Limb (tissue), 2 donors: ENCODE measurements at regions not wholly inside any gene's neighbourhood (a gene's known extent, or its start where the extent isn't known, plus 50 kb on each side); places are given as distances from the start of the nearest gene placed in this dataset.

Source experiments
- DNase-seq, 2 donors: peaks; one replicate each; pipeline ENCODE4 v3.0.0-alpha.2; 2016; ENCODE audit errors: extremely low spot score in 2 of 2

DNA sequence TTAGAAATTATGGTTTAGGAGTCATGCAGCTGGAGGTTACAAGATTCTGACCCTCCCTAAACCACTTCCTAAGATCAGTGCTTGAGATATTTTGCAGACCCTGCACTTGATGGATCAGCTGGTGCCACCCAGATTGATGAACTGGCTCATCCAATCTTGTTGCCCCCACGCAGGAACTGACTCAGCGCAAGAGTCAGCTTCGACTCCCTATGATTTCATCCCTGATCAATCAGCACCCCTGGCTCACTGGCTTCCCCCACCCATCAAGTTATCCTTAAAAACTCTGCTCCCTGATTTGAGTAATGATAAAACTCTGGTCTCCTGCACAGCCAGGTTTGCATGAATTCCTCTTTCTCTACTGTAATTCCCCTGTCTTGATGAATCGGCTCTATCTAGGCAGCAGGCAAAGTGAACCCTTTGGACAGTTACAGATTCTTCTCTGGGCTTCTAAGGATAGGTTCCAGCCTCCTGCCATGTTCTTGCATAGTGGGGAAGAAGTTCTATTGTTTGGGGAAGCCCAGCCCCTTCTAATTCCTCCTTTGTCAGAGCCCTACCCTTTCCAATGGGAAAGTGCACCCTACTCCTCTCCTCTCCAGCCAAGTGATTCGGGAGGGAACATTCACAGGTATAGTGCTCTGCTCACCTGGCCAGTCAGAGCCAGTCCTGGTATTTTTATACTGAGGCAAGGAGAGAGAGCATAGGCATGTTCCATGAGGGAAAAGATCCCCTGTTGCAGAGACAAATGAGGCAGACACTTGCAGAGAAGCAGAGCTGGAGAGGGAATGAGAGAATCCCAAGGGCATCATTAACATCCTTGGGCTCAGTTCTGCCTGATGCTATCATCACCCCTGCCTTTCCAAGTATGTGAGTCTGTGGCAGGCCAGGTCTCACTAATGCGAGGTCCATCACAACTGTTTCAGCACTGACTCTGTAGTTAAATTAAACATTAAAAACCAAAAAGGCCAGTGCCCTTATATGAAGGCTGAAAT is 224.4 kb upstream of the GALNT17 start:
- no peak for DNase-seq

DNA sequence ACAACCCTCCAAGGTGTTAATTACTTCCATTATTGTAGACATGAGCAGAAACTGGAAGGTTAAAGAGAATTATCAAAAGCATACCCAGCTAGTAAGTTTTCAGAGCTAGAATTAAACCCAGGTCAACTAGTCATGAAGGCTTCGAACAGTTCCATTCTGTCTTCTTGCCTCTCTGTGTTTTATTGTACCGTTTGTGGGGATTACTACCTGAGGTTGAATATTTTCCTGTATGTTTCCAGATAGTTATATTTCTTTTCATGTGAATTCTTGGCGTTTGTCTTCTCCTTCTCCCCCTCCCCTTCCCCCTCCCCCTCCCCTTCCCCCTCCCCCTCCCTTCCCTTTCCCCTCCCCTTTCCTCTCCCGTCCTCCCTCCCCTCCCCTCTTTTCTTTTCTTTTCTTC is 218.0 kb upstream of the GALNT17 start:
- DNase-seq, result no peak

DNA sequence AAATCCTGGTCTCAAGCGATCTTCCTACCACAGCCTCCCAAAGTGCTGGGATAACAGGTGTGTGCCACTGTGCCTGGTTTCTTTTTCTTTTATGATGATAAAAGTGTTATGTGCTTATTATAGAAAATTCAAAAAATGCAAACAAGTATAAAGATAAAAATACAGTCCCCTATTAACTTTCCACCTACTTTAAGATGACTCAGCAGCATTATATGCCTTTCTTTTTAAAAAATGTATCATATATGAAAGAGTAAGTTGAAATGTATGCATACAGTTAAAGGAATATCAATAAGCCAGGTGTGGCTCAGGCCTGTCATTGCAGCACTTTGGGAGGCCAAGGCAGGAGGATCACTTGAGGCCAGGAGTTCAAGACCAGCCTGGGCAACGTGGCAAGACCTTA is 216.9 kb upstream of the GALNT17 start:
- DNase-seq, result no peak

DNA sequence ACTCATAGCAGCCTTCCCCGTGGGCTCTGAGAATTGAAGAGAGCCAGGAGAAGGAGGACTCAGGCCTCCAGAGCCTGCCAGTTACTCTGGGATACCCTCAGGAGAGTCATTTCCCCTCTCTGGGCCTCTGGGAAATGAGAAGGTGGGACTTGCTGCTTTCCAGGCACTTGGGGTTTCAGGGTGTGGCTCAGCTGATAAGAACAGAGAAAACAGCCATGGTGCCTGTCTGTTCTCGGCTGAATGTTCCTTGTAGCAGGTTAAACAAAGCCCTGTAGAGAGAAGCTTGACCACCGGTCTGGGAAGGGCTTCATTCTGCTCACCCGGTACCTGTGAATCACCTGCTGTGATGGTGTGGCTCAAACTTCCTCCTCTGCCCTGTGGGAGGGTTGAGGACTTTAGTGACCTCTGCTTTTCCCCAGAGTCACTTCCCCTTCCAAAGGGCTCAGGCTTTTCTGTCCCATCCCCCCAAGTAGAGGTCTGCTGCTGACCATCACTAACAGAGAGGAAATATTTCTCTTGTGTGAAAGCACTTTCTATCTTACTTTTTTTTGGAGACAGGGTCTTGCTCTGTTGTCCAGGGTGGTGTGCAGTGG is 212.4 kb upstream of the GALNT17 start:
- DNase-seq, result no peak

DNA sequence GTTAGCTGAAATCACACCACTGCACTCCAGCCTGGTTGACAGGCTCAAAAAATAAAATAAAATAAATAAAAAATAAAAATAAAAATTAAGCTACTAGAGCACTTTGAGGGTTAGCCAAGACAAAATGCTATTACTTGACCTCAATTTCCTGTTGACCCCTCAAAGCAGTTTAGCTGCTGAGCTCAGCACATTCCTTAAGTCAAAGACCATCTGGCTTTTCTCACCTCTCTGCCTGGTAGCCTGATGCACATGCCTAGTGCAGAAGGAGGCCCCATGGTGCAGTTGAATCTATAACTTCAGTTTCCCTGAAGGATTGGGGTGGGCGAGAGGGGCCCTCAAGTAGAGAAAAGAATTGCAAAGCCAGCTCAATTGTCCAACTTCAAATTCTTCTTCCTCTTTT is 211.1 kb upstream of the GALNT17 start:
- no peak for DNase-seq

DNA sequence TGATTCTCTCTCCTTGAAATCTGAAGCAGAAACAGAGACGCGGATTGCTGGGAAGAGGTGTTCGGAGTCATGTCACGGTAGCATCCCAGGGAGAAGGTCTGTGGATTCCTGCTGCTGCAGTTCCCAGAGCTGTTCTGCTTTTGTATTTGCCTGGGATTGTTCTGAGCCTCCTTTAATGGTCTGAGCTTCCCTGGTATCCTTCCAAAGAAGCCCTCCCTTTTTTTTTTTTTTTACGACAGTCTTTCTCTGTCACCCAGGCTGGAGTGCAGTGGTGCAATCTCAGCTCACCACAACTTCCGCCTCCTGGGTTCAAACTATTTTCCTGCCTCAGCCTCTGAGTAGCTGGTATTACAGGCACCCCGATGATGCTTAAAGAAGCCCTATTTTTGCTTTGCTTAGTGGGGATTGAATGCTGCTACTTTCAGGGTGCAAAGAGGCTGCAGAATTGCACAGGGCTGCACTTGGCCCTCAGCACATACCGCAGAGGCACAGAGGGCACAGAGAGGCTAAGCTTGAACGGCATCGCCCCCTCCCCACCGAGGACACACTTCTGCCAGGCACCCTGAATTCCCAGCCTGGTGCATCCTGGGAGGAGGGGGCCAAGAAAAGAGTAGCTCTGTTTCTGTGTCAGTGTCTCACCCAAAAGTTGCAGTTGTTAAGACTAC is 208.6 kb upstream of the GALNT17 start:
- no peak for DNase-seq

DNA sequence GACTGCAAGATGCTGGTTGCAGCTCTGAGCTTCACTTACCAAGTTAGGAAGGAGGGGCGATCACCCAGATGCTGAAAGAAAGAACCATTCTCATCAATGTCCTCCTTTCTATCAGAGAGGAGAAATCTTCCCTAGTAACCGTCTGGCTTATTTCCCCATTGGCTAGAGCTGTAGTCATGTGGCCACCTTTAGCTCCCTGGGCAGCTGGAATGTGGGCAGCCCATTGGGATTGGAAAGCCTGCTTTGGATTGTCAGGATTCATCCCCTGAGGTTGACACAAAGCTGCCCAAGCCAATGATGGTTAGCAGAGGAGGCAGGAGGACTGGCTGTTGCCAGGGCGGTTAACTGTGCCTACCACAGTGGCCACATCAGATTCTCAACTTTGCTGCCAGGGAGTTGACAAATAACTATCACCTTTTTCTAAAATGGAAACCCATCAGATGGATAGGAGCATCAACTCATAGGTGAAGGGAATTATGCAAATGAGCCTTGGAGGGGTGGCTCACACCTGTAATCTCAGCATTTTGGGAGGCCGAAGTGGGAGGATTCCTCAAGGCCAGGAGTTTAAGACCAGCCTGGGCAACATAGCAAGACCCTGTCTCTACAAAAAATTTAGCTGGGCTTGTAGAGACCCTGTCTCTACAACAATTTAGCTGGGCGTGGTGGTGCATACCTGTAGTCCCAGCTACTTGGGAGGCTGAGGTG is 206.4 kb upstream of the GALNT17 start:
- no peak for DNase-seq

DNA sequence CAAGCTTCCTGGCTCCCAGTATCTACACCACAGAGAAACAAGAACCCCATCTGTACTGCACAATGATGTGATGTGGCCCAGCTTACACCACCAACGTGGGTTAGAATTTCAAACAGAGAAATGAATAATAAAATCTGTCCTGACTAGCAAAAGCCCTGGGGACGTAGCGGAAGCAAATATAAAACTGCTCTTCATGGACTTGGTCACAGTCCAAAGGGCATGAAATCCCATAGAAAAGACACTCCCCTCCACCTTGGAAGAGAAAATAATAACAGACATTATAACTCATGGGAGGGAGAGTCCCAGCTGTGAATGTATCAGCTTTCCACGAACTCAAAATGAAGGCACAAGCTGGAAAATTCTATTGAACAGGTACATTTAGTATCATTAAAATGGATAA is 205.3 kb upstream of the GALNT17 start:
- DNase-seq, result no peak

DNA sequence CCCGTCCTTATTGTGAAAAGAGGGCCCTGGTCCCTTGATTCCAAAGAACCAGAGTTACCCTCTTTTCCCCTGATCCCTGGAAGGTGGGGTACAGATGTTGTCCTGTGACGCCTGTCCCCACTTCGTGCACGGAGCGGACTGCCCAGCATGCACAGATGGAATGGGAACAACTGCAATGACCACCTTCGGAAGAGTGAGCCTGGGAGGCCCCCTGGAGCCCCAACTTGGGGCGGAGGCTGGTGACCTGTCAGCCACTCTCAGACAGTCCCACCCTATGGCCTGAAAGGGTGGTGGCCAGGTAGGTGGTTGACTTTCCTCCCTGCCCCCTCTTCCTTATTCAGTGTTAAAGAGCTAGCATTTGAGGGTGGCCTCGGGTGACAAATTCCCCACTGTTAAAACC is 196.6 kb upstream of the GALNT17 start:
- no peak for DNase-seq

DNA sequence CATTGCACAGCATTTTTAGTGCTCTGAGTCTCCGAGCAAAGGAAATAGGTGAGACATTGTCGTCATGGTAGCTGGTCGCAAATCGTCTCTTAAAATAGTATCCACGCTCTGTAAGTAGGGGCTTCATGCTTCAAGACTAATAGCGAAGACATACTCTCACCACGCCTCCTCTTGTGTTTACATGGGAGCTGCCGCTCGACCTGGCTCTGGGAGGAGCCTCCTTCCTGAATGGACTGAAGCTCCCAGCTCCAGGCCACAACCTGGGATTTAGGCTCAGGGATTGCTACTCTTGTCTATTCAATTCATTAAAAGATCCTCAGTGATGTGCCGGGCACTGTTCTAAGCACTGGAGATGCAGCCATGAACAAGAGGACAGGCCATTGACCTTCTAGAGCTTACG is 196.1 kb upstream of the GALNT17 start:
- DNase-seq, result no peak

DNA sequence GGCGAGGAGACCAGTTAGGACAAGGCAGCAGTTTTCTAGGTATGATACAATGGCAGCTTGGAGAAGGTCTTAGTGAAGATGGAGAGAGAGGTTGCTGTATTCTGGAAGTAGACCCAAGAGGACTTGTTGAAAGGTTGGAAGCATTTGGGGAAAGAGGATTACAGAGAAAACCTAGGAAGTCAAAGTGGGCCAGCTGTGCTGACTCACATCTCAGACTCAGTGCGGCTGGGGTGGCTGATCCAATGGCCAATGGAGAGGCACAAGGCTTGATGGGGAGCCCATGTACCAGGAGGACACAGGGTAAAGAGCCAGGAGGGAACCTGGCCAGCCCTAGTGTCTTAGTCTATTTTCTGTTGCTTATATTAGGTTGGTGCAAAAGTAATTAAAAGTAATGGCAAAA is 194.5 kb upstream of the GALNT17 start:
- no peak for DNase-seq

DNA sequence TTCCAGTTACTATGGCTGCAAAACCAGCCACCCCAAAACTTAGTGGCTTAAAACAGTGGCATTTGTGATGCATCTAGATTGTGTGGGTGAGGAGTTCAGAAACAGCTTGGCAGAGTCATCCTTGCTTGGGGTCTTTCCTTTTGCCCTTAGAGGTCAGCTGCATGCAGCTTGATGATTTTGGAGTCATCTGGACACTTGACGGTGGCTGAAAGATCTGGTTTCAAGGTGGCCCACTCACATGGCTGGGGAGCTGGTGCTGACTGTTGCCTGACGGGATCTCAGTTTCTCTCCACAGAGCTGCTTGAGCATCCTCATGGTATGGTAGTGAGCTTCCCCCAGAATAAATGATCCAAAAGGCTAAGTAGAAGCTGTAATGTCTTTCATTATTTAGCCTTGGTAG is 191.3 kb upstream of the GALNT17 start:
- DNase-seq, result no peak

DNA sequence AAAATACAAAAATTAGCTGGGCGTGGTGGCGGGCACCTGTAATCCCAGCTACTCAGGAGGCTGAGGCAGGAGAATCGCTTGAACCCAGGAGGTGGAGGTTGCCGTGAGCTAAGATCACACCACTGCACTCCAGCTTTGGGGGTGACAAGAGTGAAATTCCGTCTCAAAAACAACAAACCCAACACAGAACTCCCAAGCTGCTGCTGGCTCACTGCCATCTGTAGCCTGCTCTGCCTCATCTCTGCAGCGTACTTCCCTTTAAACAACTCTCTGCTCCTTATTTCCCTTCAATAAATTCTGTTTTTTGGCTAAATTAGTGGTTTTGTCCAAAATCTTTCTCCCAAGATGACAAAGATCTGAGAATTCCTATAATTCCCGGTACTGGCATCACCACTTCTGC is 189.2 kb upstream of the GALNT17 start:
- DNase-seq, result no peak

DNA sequence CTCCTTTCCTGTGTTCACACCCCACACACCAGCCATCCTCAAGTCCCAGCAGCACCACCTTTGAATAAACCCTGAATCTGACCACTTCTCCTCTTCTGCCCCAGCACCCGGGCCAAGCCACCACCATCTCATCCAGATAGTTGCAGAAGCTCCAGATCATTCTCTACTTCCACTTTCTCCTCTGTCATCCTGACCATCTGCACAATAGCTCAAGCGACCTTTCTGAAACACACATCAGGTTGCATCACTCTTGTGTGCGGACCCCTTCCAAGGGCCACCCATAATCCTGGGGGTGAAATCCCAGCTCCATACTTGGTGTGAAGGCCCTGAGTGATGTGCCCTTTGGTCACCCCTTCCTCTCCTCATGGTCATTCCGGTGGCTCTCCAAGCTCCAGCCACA is 187.4 kb upstream of the GALNT17 start:
- DNase-seq, result no peak

DNA sequence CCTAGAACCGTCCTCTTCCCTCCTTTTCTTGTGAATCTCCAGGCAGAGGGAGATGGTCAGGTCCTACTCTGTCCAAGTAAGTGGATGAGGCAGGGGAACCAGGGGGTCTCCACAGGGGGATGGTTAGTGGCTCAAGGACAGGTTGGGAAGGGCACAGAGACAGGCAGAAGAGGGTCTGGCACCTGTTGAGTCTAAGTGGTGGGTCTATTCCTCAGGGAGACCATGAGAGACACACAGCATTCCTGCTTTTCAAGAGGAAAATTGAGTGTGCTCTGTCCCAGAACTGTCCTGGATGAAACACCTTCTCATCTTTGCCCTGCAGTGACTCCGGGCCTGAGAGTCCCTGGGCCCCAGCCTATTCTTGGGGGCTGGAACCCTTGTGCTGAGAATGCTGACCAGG is 184.8 kb upstream of the GALNT17 start:
- no peak for DNase-seq

DNA sequence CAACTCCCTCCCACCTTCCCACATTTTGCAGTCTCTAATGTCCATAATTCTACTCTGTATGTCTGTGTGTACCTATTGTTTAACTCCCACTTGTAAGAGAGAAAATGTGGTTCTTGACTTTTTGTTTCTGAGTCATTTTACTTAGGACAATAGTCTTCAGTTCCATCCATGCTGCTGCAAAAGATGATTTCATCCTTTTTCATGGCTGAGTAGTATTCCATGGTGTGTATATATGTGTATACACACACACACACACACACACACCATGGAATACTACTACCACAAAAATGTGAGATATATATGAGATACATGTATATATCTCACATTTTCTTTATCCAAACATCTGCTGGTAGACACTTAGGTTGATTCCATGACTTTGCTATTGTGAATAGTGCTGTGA is 182.1 kb upstream of the GALNT17 start:
- DNase-seq, result no peak

DNA sequence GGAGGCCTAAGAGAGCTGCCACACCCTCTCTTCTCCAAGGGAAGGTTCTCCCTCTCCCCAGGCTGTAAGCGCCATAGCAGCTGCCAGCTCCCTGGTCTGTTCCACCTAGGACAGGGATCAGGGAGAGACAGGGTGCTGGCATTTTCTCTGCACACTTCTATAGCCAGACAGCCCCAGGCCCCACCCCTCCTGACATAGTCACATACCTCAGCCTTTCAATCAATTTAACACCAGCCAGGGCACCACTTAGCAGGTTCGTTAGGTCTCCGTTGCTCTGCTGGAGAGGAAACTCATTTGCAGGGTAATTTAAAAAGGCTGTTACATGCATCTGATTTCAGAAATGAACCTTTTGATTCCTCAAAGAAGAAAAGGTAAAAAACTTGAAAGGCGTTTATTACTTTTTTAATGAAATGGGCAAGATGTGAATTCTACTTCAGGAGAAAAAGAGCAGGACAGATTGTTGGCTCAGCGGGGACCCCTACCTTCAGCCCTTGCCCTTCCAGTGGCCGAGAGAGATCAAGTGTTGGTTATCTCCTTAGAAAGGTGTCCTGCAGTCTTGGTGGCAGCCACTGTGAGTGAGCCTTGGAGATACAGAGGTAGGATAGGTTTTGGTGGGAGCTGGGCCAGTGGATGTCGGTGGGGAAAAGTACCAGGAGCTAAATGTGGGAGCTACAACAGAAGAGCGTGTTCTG is 180.5 kb upstream of the GALNT17 start:
- no peak for DNase-seq

DNA sequence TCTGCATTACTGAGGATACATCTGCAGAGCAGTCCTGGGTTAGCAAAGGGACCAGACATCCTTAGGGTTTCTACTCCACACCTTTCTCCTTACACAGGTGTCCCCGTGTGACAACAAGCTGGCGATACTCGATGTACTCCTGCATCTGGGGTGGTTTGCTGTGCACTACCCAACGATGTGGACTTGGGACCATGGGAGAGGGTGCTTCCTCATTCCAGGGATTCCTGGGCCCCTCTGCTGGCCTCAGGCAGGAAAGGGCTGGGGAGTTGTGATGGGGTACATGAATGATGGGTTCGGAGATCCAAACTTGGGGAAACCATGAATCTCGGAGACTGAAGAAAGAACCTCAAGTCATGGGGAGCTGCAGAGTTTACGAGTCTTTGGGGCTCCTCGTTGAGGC is 179.6 kb upstream of the GALNT17 start:
- DNase-seq, result no peak

DNA sequence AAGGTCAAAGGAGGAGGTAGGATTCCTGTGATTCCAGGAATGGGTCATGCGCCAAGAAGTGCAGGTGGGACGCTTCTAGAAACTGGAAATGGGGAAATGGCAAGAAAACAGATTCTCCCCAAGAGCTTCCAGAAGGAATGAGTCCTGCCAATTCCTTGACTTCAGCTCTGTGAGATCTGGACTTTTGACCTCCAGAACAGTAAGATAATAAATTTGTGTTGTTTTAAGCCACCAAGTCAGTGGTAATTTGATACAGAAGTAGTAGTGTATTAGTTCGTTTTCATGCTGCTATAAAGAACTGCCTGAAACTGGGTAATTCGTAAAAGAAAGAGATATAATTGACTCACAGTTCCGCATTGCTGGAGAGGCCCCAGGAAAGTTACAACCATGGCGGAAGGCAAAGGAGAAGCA is 178.6 kb upstream of the GALNT17 start:
- peak in 1 of 2 donors; percentile 56 for DNase-seq

DNA sequence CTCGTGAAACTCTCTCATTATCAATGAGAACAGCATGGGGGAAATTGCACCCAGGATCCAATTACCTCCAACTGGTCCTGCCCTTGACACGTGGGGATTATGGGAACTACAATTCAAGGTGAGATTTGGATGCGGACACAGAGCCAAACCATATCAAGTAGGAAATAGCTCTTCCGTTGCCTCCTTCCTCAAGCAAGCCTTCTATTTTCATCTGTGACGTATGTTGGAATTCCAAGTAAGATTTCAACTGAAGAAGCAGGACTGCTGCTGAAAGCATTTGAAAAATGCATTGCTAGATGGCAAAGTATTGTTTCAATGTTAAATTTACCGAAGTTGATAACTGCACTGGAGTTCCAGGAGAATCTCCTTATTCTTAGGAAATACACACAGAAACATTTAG is 178.1 kb upstream of the GALNT17 start:
- peak in 1 of 2 donors; percentile 23 for DNase-seq

DNA sequence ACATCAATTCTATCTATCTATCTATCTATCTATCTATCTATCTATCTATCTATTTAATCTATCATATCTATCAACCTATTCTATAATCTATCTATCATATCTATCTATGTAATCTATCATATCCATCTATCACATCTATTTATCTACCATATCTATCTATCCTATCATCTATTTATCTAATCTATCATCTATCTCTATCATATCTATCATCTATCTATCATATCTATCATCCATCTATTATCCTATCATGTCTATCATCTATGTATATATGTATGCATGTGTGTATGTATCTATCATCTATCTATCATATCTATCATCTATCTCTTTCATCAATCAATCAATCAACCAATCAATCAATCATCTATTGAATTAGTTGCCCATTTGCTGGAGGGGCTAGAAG is 159.3 kb upstream of the GALNT17 start:
- no peak for DNase-seq
